Neuron (in vitro differentiated cells): ENCODE measurements at regions not wholly inside any gene's neighbourhood (a gene's known extent, or its start where the extent isn't known, plus 50 kb on each side); places are given as distances from the start of the nearest gene placed in this dataset.

ENCODE experiments used
- H2AFZ ChIP-seq: one replicate; pipeline ENCODE4 v1.6.1; 2013; ENCODE audit warnings: low read depth, mild to moderate bottlenecking, inconsistent platforms, low read length, moderate library complexity
- H3K27me3 ChIP-seq: one replicate; pipeline ENCODE4 v1.6.1; 2013; ENCODE audit warnings: low read length; ENCODE audit not compliant: insufficient read depth
- H3K36me3 ChIP-seq: one replicate; pipeline ENCODE4 v1.6.1; 2013; ENCODE audit warnings: low read length; ENCODE audit not compliant: insufficient read depth
- H3K4me1 ChIP-seq: one replicate; pipeline ENCODE4 v1.6.1; 2013; ENCODE audit warnings: low read length; ENCODE audit not compliant: insufficient read depth
- H3K4me3 ChIP-seq: 2 replicates; pipeline ENCODE4 v1.5.1; 2013; ENCODE audit warnings: mild to moderate bottlenecking, low read length, moderate library complexity
- H3K9me3 ChIP-seq: one replicate; pipeline ENCODE4 v1.6.1; 2013; ENCODE audit warnings: low read length

DNA sequence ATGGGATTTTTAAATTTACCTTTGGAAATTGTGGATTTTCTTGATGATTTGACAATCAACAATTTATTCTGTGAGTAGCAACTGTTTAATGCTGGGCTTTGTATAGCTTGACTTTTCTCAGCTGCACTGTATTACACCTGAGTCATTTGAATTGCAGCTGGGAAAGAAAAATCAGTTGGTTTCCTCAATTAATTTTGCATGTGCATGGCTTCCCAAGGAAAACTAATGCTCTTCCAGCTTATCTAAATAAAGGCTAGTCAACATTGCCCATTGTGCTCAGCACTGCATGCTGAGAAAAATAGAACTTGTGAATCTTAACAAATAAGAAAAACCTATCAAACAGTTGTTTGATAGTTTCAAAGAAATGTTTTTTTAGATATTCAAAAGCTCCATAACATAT is 268.3 kb upstream of the CDH20 start:
- Histone ChIP-seq H3K27me3 (no peaks in the 10 kb centered on the region), H3K4me3 (no peak overlapping the region), H3K4me1 (no peaks in the 10 kb centered on the region), H2AFZ (no peak overlapping the region), H3K9me3 (no peaks in the 10 kb centered on the region), H3K36me3 (no peaks in the 10 kb centered on the region)

DNA sequence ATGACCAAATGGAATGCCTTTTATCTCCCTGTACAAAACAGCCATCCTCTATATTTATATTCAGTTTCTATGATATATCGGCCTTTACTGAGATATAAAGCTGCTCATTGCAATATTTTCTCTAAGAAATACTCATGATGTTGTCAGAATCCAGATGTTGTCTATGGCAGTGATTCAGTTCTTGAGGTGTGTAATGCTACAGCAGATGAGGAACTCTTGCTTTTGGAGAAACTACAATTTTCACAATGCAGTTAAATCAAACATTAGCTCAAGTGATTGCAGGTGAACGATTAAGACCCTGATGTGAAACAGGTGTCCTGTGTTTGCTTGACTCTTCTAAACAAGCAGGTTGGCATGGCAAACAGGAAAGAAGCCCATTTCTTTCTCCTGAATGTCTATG is 256.2 kb upstream of the CDH20 start:
- no peaks in the 10 kb centered on the region for H3K27me3 ChIP-seq
- H3K4me1 ChIP-seq: no peaks in the 10 kb centered on the region
- H3K9me3 ChIP-seq: no peaks in the 10 kb centered on the region
- H3K4me3 ChIP-seq: no peak overlapping the region
- no peak overlapping the region for H2AFZ ChIP-seq
- no peaks in the 10 kb centered on the region for H3K36me3 ChIP-seq

DNA sequence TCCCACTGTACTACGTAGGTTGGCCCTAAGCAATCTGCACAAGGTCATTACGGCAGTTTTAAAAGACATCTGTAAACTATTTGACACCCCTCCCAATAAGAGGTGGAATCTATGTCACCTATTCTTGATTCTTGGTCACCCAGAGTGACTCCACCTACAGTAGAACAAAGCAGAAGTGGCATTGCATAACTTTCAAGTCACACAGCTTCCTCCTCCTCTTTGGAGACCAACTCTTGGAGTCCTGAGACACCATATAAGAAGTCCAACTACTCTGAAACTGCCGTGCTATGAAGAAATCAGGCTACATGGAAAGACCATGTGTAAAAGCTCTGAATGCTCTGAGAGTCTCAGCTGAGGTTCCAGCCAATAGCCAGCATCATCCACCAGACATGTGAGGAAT is 253.5 kb upstream of the CDH20 start:
- H3K36me3 ChIP-seq: no peaks in the 10 kb centered on the region
- H3K9me3 ChIP-seq: no peaks in the 10 kb centered on the region
- no peak overlapping the region for H3K4me3 ChIP-seq
- H3K4me1 ChIP-seq: no peaks in the 10 kb centered on the region
- H2AFZ ChIP-seq: no peak overlapping the region
- H3K27me3 ChIP-seq: no peaks in the 10 kb centered on the region

DNA sequence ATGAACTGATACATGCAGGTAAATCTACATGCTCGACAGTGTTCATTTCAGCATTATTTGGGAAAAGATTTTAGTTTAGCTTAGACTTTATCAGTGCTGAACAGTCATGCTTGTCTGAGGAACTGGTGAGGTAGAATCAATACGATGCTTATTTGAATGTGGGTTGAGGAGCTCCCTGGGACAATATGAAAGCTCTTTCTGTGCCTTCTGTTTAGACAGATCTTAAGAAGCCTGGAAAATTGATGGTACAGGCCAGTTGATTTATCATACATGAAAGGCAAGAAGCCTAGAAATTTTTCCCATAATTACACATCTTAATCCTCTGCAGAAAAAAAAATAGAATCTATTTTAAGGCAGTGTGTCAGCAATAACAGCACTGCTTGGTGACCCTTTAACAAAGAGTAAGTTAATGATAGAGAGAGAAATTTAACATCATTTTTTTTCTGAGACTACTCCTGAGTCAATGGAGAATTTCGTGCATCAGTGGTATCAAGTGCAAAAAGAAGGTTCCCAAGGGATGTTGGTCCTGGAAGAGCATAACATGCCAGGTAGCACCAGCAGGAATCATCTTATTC is 252.2 kb upstream of the CDH20 start:
- no peak overlapping the region for H2AFZ ChIP-seq
- H3K27me3 ChIP-seq: no peaks in the 10 kb centered on the region
- H3K36me3 ChIP-seq: no peaks in the 10 kb centered on the region
- no peaks in the 10 kb centered on the region for H3K9me3 ChIP-seq
- no peak overlapping the region for H3K4me3 ChIP-seq
- peaks cover 2% of the 10 kb centered on the region for H3K4me1 ChIP-seq

DNA sequence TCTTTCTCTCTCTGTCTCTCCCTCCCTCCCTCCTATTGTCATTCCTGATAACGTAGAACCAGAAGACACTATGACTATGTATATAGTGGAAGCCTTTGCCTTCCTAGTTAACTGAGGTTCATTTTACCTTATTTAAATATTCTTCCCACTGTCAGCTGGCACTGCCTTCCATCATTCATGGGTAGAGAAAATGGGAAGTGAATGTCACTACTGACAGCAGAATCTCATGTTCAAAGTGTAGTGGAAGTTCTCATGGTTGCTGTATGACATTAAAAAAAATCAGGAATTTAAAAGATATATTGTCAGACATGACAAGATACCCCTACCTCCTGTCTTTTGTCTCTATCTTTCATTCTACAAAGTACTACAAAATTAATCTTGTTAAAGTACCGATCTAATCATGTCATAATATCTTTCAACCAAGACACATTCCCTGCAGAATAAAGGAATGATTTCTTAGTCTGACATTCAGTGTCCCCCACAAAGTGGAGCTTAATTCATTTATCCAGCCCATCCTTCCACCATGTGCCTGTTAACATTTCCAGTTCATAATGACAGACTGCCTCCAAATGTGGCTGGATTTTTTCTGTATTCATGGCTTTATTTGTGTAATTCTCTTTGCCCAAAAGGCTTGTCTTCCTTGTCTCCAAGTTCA is 250.1 kb upstream of the CDH20 start:
- Histone ChIP-seq H3K9me3 (no peaks in the 10 kb centered on the region), H3K27me3 (no peaks in the 10 kb centered on the region), H2AFZ (no peak overlapping the region), H3K4me3 (no peak overlapping the region), H3K4me1 (peaks cover 8% of the 10 kb centered on the region), H3K36me3 (no peaks in the 10 kb centered on the region)

DNA sequence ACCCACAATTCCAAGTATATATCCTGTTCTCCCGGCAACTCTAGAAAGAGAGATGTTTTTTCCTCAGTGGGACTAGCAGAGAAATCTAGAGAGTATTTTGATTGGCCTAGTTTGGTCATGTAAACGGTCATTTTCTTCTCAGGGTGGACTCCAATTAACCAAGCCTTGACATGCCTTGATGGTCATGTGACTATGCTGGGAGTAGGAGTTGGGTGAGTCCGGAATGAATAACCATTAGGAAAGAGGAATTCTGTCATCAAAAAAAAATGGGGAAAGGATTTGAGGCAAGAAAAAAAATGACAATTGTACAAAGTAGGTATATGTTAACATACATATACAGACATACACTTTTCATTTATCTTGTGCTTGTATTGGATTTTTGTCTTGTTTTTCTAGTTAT is 248.2 kb upstream of the CDH20 start:
- no peak overlapping the region for H2AFZ ChIP-seq
- H3K4me3 ChIP-seq: no peak overlapping the region
- H3K27me3 ChIP-seq: no peaks in the 10 kb centered on the region
- no peaks in the 10 kb centered on the region for H3K9me3 ChIP-seq
- H3K36me3 ChIP-seq: no peaks in the 10 kb centered on the region
- peaks cover 8% of the 10 kb centered on the region for H3K4me1 ChIP-seq

DNA sequence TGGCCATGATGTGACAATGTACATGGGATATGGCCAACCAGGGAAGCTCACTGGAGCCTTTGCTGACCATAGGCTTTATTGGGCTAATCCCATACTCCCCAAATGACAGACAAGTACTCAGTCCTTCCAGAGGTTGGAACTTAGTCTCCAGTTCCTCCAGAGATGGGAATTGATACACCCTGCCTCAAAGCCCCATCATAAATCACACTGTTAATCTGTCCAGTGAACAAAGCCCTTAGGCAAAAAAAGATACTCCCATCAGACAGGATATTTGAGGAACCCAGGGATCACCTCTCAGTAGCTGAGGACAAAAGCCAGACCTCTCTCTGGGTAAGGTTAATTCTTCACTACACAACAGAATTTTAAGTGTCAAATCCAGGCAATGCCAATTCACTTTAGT is 247.5 kb upstream of the CDH20 start:
- Histone ChIP-seq H3K9me3 (no peaks in the 10 kb centered on the region), H3K4me3 (no peak overlapping the region), H3K36me3 (no peaks in the 10 kb centered on the region), H3K4me1 (peaks cover 8% of the 10 kb centered on the region), H2AFZ (no peak overlapping the region), H3K27me3 (no peaks in the 10 kb centered on the region)

DNA sequence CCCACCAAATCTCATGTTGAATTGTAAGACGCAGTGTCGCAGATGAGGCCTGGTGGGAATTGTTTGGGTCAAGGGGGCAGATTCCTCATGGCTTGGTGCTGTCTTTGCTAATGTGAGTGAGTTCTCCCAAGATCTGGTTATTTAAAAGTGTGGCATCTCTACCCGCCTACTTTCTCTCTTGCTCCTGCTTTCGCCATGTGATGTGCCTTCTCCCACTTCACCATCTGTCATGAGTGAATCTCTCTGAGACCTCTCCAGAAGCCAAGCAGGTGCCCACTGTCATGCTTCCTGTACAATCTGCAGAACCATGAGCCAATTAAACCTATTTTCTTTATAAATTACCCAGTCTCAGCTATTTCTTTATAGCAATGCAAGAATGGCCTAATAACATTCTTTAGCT is 246.6 kb upstream of the CDH20 start:
- Histone ChIP-seq H3K4me1 (peaks cover 8% of the 10 kb centered on the region), H3K4me3 (no peak overlapping the region), H2AFZ (no peak overlapping the region), H3K27me3 (no peaks in the 10 kb centered on the region), H3K9me3 (no peaks in the 10 kb centered on the region), H3K36me3 (no peaks in the 10 kb centered on the region)

DNA sequence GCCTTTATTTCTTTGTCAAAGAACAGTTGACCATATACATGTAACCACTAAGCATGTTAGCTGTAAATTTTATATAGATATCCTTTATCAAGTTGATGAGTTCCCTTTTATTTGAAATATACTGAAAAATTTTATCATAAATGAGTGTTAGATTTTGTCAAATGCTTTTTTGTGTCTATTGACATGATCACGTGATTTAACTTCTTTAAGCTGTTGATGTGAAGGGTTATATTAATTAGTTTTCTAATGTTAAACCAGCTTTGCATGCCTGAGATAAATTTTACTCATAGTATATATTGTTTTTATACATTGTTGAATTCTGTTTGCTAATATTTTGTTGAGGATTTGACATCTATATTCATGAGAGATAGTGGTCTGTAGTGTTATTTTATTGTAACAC is 241.9 kb upstream of the CDH20 start:
- peaks cover 3% of the 10 kb centered on the region for H3K4me1 ChIP-seq
- H3K4me3 ChIP-seq: no peak overlapping the region
- no peak overlapping the region for H2AFZ ChIP-seq
- no peaks in the 10 kb centered on the region for H3K27me3 ChIP-seq
- H3K9me3 ChIP-seq: no peaks in the 10 kb centered on the region
- no peaks in the 10 kb centered on the region for H3K36me3 ChIP-seq

DNA sequence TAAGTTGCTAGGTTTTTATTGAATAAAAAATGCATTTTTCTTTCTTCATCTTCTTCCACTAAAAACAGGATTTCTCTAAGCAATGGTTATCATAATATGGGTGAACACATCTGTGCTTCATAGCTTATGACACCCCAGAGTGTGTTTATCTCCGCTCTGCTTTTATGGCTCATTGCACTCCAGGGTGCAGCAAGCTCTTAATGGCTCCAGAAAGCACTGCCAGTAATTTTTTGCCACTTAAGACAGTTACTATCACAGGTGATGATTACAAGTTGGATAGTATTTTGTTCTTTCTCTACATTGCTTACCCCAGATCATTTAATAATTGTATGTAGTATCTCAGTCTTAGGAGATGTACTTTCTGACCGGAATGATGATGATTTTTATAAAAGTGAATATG is 239.3 kb upstream of the CDH20 start:
- H3K9me3 ChIP-seq: no peaks in the 10 kb centered on the region
- H3K36me3 ChIP-seq: no peaks in the 10 kb centered on the region
- H3K27me3 ChIP-seq: no peaks in the 10 kb centered on the region
- H3K4me3 ChIP-seq: no peak overlapping the region
- H2AFZ ChIP-seq: no peak overlapping the region
- H3K4me1 ChIP-seq: no peaks in the 10 kb centered on the region

DNA sequence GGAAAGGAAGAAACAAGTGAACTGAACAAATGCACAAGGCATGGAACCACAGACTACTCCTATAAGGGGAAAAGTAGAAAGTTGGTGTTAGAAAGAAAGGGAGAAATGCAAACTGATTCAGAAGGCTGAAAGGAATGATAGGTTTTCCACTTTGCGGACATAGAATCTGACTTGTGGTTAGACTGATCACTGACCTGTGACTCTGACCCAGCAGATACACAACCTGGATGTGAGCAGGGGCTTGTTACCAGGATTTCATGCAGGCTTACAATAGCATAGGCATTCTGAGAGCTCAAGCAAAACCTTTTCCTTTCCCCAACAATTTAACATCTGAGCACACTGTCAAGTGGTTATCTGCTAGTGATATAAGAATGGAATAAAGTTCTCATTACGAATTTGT is 237.0 kb upstream of the CDH20 start:
- Histone ChIP-seq H3K36me3 (no peaks in the 10 kb centered on the region), H3K9me3 (no peaks in the 10 kb centered on the region), H3K4me3 (no peak overlapping the region), H3K27me3 (no peaks in the 10 kb centered on the region), H3K4me1 (no peaks in the 10 kb centered on the region), H2AFZ (no peak overlapping the region)

DNA sequence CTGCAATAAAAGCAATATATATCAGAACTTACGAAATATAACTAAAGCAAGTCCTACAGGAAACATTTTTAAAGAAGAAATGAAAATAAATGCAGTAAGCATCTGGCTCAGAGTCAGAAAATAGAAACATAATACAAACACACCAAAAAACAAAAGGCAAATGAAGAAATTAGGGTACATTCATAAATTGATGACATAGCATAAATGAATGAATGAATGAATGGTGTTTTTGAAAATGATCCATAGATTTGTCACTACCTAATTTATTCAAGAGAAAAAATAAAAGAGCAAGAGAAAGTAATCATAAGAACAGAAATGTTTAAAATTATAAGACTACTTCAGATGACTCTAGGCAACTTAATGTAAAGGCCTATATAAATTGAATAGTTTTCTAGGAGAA is 226.1 kb upstream of the CDH20 start:
- no peaks in the 10 kb centered on the region for H3K9me3 ChIP-seq
- H2AFZ ChIP-seq: no peak overlapping the region
- peaks cover 4% of the 10 kb centered on the region for H3K4me1 ChIP-seq
- no peaks in the 10 kb centered on the region for H3K36me3 ChIP-seq
- H3K27me3 ChIP-seq: no peaks in the 10 kb centered on the region
- no peak overlapping the region for H3K4me3 ChIP-seq

DNA sequence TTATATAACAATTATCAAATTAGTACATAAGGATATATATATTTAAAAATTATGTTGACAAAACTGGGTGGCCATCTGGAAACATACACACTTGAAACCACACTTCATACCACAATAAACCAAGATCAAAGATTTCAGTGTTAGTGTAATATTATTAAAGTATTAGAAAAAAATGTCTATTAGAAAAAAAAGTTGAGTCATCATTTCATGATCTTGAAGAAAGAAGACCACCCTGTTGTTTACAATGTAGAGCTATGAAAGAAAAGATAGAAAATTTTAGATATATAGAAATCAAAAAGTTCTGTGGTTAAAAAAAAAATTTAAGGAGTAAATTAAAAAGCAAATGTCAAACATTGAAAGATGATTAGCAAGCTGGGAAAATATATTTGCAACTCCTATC is 224.5 kb upstream of the CDH20 start:
- H3K36me3 ChIP-seq: no peaks in the 10 kb centered on the region

DNA sequence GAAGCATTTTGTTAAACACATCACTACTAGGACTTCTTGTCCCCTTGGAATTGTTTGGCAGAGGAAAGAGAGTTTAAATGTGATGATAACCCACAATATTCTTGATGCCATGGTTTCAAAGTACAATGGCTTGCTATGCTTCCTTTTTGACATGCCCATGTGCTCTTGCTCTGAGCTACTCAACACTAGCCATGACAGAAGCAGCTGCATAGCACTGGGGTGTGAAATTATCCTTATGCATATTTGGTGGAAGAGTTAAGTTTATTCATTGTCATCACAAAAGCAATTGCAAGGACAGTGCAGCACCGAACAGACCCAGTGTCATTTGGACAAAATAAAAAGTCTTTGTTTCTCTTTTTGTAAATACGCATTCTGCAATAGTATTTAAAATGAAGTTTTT is 209.9 kb upstream of the CDH20 start:
- no peaks in the 10 kb centered on the region for H3K9me3 ChIP-seq
- no peaks in the 10 kb centered on the region for H3K36me3 ChIP-seq
- H3K4me3 ChIP-seq: no peak overlapping the region
- H3K4me1 ChIP-seq: peaks cover 13% of the 10 kb centered on the region
- H3K27me3 ChIP-seq: no peaks in the 10 kb centered on the region
- H2AFZ ChIP-seq: no peak overlapping the region

More for the DNA sequence above, 224.5 kb upstream of the CDH20 start:
- H3K27me3 ChIP-seq: no peaks in the 10 kb centered on the region
- no peak overlapping the region for H3K4me3 ChIP-seq
- peaks cover 4% of the 10 kb centered on the region for H3K4me1 ChIP-seq
- no peak overlapping the region for H2AFZ ChIP-seq
- no peaks in the 10 kb centered on the region for H3K9me3 ChIP-seq
